ENCODE measurements at regions not wholly inside any gene's neighbourhood (a gene's known extent, or its start where the extent isn't known, plus 50 kb on each side); places are given as distances from the start of the nearest gene placed in this dataset.

DNA sequence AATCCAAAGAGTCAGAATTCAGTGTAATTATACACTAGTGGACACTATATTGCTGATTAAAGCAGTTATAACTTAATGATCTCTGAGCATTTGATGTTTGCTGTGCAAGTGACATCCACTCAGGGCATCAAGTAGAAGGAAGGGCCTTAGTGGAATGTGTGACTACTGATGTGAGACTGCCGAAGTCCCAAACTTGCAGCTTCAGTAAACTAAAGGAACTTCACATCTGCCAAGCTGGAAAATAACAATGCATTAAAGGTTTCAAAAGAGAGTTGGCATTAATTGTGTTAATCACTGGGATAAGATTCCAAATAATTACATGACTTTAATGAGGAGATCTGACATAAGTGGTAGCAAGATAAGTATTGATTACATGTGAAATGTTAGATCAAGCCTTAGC is 52.5 kb upstream of the SLC25A4 start:
- Histone ChIP-seq H3K4me3 (ENCODE audit: low read depth, low read length, poor library complexity, severe bottlenecking) (no peak overlapping the region), H3K4me1 (ENCODE audit: insufficient read depth, low read length, poor library complexity, severe bottlenecking) (no peaks in the 10 kb centered on the region), H3K36me3 (ENCODE audit: insufficient read depth, low read length, poor library complexity, severe bottlenecking) (no peaks in the 10 kb centered on the region), H3K9me3 (ENCODE audit: low read depth, low read length, poor library complexity, severe bottlenecking) (no peaks in the 10 kb centered on the region), H3K27me3 (replicated peaks; ENCODE audit: insufficient read depth, low read depth, low read length, poor library complexity) (no peaks in the 10 kb centered on the region), H3K27ac (ENCODE audit: low read depth, low read length, poor library complexity, severe bottlenecking) (no peak overlapping the region)
- DNase-seq (ENCODE audit: low spot score): no peak
- CTCF ChIA-PET: no interaction called here
- BruUV-seq (replicated peaks): no TSS peak
- intact Hi-C loops (cut with micrococcal nuclease; ENCODE audit: unreplicated experiment): loop anchor here (10.0 kb wide), 2 partner anchors 86 to 346 kb away; no protein-coding TSS in a partner anchor
- no peak for TF ChIP-seq CTCF (conservative IDR thresholded peaks at IDR 0.05; ENCODE audit: low read depth, low read length)
- TF ChIP-seq EZH2 (IDR thresholded peaks at IDR 0.05; ENCODE audit: borderline replicate concordance, low read depth, low read length, poor library complexity, severe bottlenecking): no peak
- POLR2A ChIA-PET (ENCODE audit: low non-redundant PET): no interaction called here

GRCh38 chr4:185092535-185093197 is 50.4 kb upstream of the SLC25A4 start:
- H3K9me3 ChIP-seq (ENCODE audit: low read depth, low read length, poor library complexity, severe bottlenecking): no peaks in the 10 kb centered on the region
- no peaks in the 10 kb centered on the region for H3K4me1 ChIP-seq (ENCODE audit: insufficient read depth, low read length, poor library complexity, severe bottlenecking)
- no peaks in the 10 kb centered on the region for H3K27me3 ChIP-seq (replicated peaks; ENCODE audit: insufficient read depth, low read depth, low read length, poor library complexity)
- H3K36me3 ChIP-seq (ENCODE audit: insufficient read depth, low read length, poor library complexity, severe bottlenecking): no peaks in the 10 kb centered on the region
- BruUV-seq (replicated peaks): no TSS peak
- intact Hi-C loops (cut with micrococcal nuclease; ENCODE audit: unreplicated experiment): loop anchor here (10.0 kb wide), 2 partner anchors 88 to 348 kb away; no protein-coding TSS in a partner anchor
- H3K4me3 ChIP-seq (ENCODE audit: low read depth, low read length, poor library complexity, severe bottlenecking): no peak overlapping the region
- DNase-seq (ENCODE audit: low spot score): no peak
- TF ChIP-seq EZH2 (IDR thresholded peaks at IDR 0.05; ENCODE audit: borderline replicate concordance, low read depth, low read length, poor library complexity, severe bottlenecking): no peak
- no peak for TF ChIP-seq CTCF (conservative IDR thresholded peaks at IDR 0.05; ENCODE audit: low read depth, low read length)
- no peak overlapping the region for H3K27ac ChIP-seq (ENCODE audit: low read depth, low read length, poor library complexity, severe bottlenecking)
- ChIA-PET POLR2A (ENCODE audit: low non-redundant PET) (no interaction called here), CTCF (no interaction called here)

All from A673 (cell line).